ENCODE measurements at regions not wholly inside any gene's neighbourhood (a gene's known extent, or its start where the extent isn't known, plus 50 kb on each side); places are given as distances from the start of the nearest gene placed in this dataset.

DNA sequence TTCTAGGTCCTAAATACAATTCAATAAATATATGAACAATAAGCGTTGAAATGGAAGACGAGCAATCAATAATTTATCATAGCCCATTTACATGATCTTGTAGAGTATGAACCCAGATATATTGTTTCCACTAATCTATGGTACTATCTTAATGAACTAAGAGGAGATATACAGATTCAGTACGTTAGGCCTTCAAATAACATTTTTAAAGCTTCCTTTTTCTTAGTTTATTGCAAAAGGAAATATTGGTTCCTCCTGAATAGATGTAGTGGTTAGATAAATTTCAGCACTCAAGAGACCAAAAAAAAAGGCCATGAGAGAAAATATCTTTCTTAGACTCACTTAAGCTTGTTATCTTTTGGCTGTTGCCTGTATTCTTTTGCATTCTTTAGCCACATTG, 147.5 kb upstream of the PITX2 start:
- no peak for DNase-seq (ENCODE audit: low read depth in 3 of 3, low spot score in 2 of 3)

DNA sequence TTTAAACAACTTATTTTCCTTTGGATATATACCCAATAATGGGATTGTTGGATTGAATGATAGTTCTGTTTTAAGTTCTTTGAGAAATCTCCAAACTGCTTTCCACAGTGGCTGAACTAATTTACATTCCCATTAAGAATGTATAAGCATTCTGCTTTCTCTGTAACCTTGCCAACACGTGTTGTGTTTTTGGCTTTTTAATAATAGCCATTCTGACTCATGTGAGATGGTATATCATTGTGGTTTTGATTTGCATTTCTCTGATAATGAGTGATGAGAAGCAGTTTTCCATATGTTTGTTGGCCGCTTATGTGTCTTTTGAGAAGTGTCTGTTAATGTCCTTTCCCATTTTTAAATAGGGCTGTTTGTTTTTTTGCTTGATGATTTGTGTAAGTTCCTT, 155.6 kb upstream of the PITX2 start:
- no peak for DNase-seq (ENCODE audit: low read depth in 3 of 3, low spot score in 2 of 3)

DNA sequence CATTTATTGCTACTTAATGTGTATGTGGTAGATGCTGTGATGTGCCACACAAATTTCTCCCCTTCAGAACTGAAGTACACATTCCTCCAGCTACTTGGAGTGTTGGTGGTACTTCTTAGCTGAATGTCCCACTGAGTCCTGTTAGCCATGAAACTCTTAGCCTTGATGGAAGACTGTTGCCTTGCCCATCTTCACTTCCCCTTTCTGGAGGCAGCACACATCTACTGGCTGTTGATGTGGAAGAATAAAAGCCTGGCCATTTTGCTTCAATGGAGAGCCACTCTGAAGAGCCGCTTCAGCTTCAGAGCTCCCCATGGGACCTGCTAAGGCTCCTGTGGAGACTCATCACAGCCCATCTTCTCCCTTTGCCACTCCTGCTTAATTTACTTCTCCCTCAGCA, 157.7 kb upstream of the PITX2 start:
- DNase-seq (ENCODE audit: low read depth in 3 of 3, low spot score in 2 of 3) = no peak

DNA sequence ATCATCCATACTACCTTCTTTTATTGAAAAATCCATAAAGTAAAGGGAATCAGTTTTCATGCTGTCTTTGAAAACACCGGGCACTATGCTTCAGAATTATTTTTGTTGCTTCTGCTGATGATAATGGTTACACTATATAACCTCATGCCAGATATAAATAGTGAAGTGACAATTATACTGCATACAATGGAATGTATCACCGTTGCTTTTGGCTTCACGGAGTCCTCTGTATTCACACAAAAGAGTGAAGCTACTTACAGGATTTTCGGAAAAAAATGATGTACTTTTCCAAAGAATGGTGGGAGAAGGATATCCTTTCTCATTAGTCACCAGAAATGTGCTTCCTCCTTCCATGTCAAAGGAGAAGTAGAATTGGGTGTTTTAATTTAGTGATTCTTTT, 159.1 kb upstream of the PITX2 start:
- no peak for DNase-seq (ENCODE audit: low read depth in 3 of 3, low spot score in 2 of 3)

DNA sequence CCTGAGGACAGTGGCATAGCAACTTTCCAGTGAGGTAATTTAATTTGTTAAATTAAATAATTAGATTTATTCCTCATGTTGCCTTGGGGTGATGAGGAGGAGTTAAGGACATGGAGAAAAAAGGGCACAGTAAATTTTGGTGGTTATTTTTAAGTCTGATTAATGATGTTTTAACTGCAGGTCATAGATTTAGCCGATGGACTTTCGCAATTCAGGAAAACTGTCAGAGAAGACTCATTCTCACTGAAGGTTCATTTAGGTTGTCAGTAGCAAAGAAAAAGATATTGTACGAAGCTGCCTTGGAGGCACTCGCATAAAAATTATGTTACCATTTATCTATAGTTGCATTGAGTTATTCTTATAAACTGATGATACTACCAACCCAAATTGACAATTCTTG, 164.2 kb upstream of the PITX2 start:
- DNase-seq (ENCODE audit: low read depth in 3 of 3, low spot score in 2 of 3) = no peak

DNA sequence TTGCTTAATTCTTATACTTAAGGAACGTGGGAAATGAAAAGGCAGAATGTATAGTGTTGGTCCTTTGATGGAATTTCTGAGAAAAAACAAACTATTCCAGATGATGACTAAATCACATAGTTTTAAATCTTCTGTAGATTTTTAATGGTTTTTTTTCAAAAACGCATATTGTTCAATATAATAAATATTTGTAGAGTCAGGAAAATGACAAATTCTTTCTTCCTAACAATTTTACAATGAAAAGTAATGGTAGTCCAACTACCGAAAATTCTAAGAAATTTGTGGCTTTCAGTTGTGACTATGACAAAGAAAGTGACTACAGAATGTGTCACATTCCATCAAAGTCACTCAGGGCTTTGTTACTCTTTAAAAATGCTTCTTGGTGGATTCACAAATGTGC, 164.8 kb upstream of the PITX2 start:
- no peak for DNase-seq (ENCODE audit: low read depth in 3 of 3, low spot score in 2 of 3)

DNA sequence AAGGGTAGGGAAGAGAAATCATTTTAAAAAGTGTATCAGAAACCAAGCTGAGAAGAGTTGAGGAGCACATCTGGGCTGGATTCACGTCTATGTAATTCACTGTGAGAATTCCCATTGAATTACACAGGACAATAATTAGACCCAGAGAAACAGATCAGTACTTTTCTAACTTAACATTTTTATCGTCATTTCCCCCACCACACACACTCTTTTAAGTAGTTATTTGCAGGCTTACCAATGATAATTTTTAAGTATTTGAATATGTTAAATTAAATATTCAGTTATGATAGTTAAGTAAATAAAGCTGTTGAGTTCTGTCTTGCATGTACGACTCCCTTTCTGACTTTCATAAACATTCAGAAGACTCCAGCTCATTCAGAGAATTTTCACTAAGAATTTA, 165.4 kb upstream of the PITX2 start:
- no peak for DNase-seq (ENCODE audit: low read depth in 3 of 3, low spot score in 2 of 3)

DNA sequence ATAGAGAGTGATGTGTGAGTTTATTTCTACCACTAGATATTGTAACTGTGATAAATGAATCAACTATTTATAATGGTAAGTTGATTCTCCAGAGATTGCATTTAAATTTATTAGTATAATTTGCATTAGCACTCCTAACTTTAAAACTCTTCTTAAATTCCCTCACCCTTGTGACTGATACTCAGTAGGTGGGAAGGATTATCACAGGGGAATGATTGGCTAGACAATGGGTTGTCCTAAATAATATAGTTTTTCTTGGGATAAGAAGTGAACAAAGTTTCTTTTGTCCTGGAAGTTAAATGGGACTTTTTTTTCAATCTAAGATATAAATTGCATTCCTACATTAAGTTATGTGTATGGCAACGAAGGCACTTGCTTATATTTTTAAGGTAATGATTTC, 169.2 kb upstream of the PITX2 start:
- no peak for DNase-seq (ENCODE audit: low read depth in 3 of 3, low spot score in 2 of 3)

DNA sequence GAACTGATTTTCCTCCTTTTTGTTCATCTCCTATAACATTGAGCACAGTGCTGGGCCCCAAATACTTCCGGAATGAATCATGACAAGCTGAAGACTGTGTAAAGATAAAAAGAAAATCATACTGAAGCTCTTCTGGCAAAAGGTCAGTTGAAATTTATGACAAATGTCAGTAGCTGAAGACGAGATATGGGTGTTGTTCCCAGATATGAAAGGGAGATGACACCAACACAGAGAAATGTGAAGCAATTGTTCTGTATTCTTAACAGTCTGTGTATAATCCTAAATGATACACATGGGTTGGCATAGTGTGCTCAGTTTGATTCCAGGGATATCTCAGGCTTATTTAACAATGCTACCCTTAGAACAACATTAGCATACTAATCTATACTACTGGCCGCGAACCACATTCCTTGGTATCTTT, 170.5 kb upstream of the PITX2 start:
- DNase-seq (ENCODE audit: low read depth in 3 of 3, low spot score in 2 of 3) = no peak

DNA sequence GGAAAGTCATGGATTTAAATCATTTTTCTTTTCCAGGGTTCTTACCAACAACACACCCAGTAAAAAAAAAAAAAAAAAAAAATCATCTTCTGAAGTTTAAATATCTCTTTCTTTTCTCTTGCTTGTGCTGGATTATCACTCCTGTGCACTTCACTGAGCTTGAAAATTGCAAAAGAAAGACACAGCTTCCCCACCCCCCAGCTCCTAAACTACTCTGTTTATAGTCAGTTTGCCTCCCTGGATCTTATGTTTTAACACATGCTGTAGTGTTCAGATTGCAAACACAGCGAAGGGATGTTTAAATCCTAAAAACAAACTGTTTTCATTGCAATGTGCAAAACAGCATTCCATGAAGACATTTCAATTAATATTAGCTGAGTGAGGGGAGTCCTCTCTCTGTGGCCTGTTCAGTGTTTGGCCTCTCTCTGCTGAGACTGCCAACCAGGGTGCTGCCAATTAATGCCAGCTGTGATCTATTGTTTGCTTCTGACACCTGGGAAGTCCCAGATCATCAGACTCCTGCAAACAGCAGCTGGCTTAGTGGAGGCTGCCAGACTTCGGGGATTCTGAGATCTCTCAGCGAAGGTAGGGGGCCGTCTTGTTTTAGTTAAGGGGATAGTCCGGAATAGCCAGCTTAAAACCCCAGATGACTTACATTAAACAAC, 171.1 kb upstream of the PITX2 start:
- DNase-seq (ENCODE audit: low read depth in 3 of 3, low spot score in 2 of 3) = no peak

DNA sequence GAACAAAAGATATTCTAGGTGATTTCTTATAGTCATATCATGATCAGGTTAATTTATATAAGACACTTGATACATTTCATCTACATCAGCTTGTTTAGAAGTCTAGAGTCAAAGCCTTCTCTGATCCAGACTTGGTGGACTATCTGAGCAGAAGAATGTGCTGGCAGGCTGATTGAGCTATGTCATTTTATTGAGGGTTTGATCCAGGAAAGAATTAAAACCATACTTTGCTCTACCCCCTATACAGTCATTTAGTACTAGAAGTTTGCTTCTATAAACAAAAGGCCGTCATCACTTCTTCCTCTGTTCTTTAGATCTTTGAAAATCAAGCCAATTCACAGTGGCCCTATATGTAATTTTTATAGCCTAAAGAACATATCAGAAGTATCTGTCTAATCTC, 173.1 kb upstream of the PITX2 start:
- no peak for DNase-seq (ENCODE audit: low read depth in 3 of 3, low spot score in 2 of 3)

DNA sequence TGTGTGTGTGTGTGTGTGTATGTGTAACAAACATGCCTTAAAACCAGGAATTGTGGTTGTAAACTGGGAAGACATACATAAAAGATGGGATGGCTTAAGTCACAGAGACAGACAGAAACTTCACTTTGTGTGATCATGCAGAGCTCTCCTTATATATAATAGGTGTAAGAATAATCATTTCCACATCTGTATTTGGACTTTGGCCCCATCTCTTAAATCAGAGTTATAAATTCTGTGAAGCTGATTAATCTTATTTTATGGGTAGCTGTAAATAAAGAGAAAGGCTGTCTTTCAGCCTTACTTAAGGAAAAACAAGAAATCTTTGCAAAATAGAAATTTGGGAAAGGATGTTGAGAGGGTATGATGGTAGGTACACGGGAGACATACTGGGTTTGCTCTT, 174.6 kb upstream of the PITX2 start:
- no peak for DNase-seq (ENCODE audit: low read depth in 3 of 3, low spot score in 2 of 3)

DNA sequence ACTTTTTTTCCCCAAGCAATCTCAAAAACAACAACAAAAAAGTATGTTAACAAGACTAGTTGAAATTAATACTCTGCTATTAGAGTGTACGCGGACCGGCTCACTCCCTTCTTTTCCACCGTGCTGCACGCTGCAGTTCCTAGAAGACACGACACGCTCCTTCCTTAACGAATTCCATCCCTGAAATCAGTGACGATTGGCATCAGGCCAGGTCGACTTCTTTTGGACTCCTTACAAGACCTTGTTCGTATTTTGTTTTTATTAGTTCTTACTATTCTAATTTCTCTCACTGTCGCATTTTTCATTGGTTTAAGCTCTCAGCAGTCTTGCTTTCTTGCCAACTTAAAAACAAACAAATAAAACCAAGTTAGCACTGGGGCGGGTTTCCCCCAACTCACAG, 175.8 kb upstream of the PITX2 start:
- DNase-seq (ENCODE audit: low read depth in 3 of 3, low spot score in 2 of 3) = no peak

DNA sequence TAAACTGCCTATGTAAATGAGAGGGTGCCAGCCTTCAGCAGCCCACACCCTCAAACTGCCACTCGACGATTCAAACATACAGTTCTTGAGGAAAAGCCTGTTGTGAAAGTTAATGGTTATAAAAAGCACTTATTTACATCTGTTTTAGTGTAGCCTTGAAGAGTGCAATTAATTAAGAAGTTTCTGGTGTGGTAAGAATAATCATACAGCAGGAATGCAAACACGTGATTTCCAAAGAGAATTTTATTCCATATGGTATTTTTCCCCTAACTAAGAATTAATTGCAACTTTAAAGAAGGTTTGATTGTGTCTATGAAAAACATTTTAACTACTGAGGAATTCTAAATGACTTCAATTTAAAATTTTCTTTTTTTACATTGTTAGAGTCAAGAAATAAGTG, 176.3 kb upstream of the PITX2 start:
- DNase-seq (ENCODE audit: low read depth in 3 of 3, low spot score in 2 of 3) = no peak

DNA sequence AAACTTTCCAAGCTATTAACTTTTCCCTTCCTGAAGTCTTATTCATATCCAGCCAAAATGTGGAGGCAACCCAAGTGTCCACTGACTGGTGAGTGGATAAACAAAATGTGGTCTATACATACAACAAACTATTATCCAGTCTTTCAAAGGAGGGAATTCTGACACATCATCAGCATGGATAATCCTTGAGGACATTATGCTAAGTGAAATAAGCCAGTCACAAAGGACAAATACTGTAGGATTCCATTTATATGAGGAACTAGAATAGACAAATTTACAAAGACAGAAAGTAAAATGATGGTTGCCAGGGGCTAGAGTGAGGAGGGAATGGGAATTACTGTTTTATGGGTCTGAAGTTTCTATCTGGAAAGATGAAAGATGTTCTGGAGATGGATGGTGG, 178.7 kb upstream of the PITX2 start:
- no peak for DNase-seq (ENCODE audit: low read depth in 3 of 3, low spot score in 2 of 3)

DNA sequence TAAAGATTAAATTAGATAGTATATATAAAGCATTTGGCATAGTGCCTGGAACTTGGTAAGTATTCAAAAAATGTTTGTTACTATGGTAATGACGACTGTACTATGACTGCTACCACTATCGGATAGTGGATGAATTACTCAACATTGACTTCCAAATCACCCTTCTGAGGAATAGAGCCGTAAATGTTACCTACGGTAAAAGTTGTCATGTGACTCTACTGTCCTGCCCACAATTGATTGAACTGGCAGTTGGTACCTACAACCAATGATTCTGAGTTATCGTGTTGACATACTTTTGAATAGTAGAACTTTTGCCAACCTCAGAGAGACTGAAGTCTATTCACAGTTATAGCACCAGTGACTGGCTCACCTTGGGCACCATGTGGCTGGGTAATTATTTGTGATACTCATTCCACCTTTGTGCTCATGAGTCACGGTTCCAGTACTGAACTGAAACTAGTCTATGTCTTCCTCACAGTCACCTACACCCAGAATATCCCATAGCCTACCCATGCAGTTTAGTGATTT, 185.5 kb upstream of the PITX2 start:
- no peak for DNase-seq (ENCODE audit: low read depth in 3 of 3, low spot score in 2 of 3)

DNA sequence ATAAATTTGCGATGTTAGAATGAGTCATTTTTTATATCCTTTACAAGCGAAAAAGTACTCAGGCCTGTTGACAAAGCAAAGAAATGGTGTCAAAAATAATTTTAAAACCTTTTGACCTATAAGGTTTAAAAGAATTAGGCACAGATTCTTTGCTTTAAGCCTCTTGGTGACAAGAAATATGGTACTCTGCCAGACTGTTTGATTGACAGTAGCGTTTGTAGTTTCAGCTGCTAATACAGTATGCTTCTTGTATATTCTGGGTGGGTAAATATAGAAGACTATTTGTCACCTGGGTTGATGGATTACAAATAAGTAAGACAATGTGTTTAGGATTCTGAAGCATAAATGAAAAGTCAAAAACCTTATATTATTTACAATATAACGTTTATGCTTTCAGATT, 193.1 kb upstream of the PITX2 start:
- DNase-seq (ENCODE audit: low read depth in 3 of 3, low spot score in 2 of 3) = no peak

DNA sequence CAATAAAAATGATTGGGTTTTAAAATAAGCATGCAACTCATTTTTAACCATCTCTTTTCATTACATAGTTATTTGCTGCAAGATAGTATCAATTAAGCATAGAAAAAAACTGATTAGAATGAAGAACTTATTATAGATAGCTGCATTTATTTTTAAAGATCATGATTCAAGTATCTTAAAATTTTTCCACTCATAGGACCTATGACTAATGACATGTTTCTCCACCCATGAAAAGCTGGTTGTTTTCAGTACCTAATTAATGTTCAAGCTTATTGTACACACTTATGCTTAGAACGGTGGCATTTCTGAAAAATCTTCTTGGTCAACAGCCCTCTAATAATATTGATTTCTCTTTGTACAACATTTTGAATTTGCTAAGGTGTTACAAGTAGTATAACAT, 193.5 kb upstream of the PITX2 start:
- DNase-seq (ENCODE audit: low read depth in 3 of 3, low spot score in 2 of 3) = no peak

DNA sequence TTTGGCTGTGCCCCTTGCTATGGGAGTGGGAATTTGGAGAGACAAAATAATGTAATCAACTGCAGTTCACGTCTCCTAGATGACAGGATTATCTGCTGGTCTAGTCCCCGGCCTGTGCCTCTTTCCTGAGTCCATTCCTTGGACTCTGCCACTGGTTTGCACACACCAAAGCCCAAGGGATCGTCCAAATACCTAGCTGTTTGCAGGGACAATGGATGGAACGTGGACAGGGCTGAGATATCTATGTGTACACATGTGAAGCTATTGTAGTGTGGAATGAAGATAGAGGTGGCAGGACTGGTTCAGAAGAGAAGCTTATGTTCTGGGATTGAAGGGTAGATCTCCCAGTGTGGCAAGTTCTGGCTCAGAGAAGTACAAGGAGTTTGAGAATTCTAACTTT, 198.3 kb upstream of the PITX2 start:
- no peak for DNase-seq (ENCODE audit: low read depth in 3 of 3, low spot score in 2 of 3)

DNA sequence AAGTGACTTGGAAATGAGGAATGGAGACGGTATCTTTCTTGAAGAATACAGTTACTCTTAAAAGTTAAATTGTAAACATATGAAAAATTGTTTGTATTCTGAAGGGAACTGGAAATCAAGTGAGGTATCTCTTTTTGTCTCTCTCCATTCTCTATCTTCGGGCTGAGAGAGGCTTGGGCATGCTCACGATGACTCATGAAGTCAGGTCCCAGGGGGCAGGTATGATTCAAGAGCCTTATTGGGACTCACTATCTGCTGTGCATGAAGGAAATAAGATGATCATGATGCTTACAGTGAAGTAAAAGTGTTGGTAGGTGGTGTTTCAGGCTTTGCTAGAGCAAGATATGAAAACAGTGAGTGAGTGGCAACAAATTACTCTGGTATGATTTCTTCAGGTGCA, 200.4 kb upstream of the PITX2 start:
- no peak for DNase-seq (ENCODE audit: low read depth in 3 of 3, low spot score in 2 of 3)

DNA sequence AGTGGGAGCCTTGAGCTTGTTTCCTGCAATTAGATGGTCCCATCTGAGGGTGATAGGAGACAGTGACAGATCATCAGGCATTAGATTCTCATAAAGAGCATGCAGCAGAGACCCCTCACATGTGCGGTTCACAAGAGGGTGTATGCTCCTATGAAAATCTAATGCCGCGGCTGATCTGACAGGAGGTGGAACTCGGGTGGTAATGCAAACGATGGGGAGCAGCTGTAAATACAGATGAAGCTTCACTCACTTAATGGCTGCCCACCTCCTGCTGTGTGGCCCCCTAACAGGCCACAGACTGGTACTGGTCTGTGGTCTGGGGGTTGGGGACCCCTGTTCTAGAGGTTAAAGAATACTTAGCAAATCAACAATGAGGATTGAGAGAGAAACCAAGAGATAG, 201.5 kb upstream of the PITX2 start:
- DNase-seq (ENCODE audit: low read depth in 3 of 3, low spot score in 2 of 3) = no peak

DNA sequence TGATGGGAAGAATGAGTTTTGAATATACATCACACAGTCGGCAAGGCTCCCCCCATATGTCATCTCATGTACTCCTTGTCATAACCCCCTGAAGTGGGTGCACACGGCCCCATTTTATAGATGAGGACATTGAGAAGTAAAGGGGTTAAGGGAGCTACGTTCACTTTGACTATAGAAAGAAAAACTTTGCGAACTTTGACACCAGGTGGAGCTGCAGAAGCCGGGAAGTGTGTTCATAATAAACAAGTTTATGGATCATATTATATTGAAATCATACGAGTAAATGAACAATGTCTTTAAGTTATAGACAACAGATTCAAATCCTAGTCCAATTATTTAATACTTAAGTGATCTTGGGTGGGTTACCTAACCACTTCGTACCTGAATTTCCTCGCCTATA, 203.8 kb upstream of the PITX2 start:
- no peak for DNase-seq (ENCODE audit: low read depth in 3 of 3, low spot score in 2 of 3)

DNA sequence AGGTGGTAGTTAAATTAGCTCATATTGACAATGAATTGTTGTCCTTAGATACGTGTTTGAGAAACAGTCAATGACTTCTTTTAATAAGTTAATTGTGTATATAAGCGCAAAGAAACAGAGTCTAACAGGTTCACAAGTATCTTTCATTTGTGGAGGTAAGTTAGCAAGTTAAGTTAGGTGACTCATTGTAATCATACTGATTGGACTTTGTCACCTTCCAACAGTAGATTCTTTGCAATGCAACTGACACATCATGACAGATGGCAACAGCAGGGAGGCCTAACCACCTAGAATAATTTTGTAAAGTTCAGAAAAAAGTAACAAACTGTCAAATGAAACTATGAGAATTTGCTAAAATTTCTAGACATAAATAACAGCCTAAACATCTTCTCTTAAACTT, 207.6 kb upstream of the PITX2 start:
- DNase-seq (ENCODE audit: low read depth in 3 of 3, low spot score in 2 of 3) = no peak
